HCT116 (cell line): ENCODE measurements at regions not wholly inside any gene's neighbourhood (a gene's known extent, or its start where the extent isn't known, plus 50 kb on each side); places are given as distances from the start of the nearest gene placed in this dataset.

Experiments
- ATAC-seq: fragments of 200-7000 bp; cut with Tn5 transposase; 2 replicates; pipeline ENCODE4 v1.9.1; 2020; ENCODE audit warnings: mild to moderate bottlenecking, moderate library complexity
- BruUV-seq: library from RNA; stranded (reverse); fragments of 400-500 nt; replicated peaks from 2 replicates; lab custom pipeline; 2021; lab: Mats Ljungman, UMichigan
- CTCF ChIA-PET: fragments of 300-600 bp; sonication (Branson Sonifier 250); formaldehyde crosslinking; loops from one replicate; lab custom pipeline; 2021; ENCODE audit warnings: antibody characterized with exemption; lab: Charles Lee
- POLR2A ChIA-PET: fragments of 300-600, 350-600 bp; sonication (Branson Sonifier 250); formaldehyde crosslinking; loops from one replicate; lab custom pipeline; 2021; ENCODE audit warnings: antibody characterized with exemption; lab: Charles Lee
- RAD21 ChIA-PET, 2 experiments: fragments of 300-600 bp; sonication (Branson Sonifier 250); formaldehyde crosslinking; loops; one replicate each; lab custom pipeline; 2023; ENCODE audit warnings: low total read pairs in 2 of 2; ENCODE audit not compliant: uncharacterized antibody in 2 of 2, unreplicated experiment in 2 of 2, low non-redundant PET in 1 of 2; lab: Charles Lee
- DNase-seq: peaks from one replicate; pipeline ENCODE4 v3.0.0-alpha.2; 2010; ENCODE audit warnings: low read depth, low spot score
- H2AFZ ChIP-seq: fragments of 200-600 bp; shearing (Covaris generic), sonication (generic); 2 replicates; pipeline ENCODE4 v1.6.1; 2017; ENCODE audit warnings: low read depth, mixed run types, mixed read lengths, antibody characterized with exemption, low read length; ENCODE audit not compliant: poor library complexity, severe bottlenecking
- H3K27ac ChIP-seq: 2 replicates; pipeline ENCODE4 v1.5.1; 2012; ENCODE audit warnings: low read depth, low read length
- H3K27me3 ChIP-seq: fragments of 200-600 bp; sonication (generic); 2 replicates; pipeline ENCODE4 v1.6.1; 2016; ENCODE audit warnings: mixed run types, low read length, mixed read lengths; ENCODE audit not compliant: insufficient read depth
- H3K36me3 ChIP-seq, 2 experiments: fragments of 200-500 bp in 1 of 2; fragments of 200-600 bp in 1 of 2; sonication (Bioruptor generic) in 1 of 2; sonication (generic) in 1 of 2; 2 replicates each; pipeline versions ENCODE4 v1.5.1 to v1.6.1; 2014 to 2016; ENCODE audit warnings: low read length in 2 of 2, inconsistent platforms in 1 of 2, mixed read lengths in 1 of 2, mixed run types in 1 of 2; ENCODE audit not compliant: insufficient read depth in 2 of 2, control insufficient read depth in 1 of 2
- H3K4me1 ChIP-seq, 2 experiments: fragments of 200-600 bp in 1 of 2; sonication (generic) in 1 of 2; 2 replicates each; pipeline versions ENCODE4 v1.5.1 to v1.6.1; 2012 to 2017; ENCODE audit warnings: low read length in 2 of 2, inconsistent platforms in 1 of 2, mild to moderate bottlenecking in 1 of 2, mixed read lengths in 1 of 2, mixed run types in 1 of 2, moderate library complexity in 1 of 2; ENCODE audit not compliant: insufficient read depth in 2 of 2, control insufficient read depth in 1 of 2
- H3K4me2 ChIP-seq: fragments of 200-600 bp; sonication (generic); 2 replicates; pipeline ENCODE4 v1.6.1; 2017; ENCODE audit warnings: mixed run types, low read length, mixed read lengths
- H3K4me3 ChIP-seq, 2 experiments: fragments of 200-600 bp in 1 of 2; sonication (generic) in 1 of 2; replicated peaks in 1 of 2; 2 replicates each; pipeline ENCODE4 v1.5.1; 2011 to 2016; ENCODE audit warnings: low read length in 2 of 2, control low read depth in 1 of 2, low read depth in 1 of 2, mild to moderate bottlenecking in 1 of 2, mixed read lengths in 1 of 2, mixed run types in 1 of 2
- H3K79me2 ChIP-seq: fragments of 200-600 bp; sonication (generic); 2 replicates; pipeline ENCODE4 v1.6.1; 2017; ENCODE audit warnings: mild to moderate bottlenecking, mixed run types, low read length, moderate library complexity, mixed read lengths; ENCODE audit not compliant: insufficient read depth
- H3K9ac ChIP-seq: fragments of 200-600 bp; sonication (generic); 2 replicates; pipeline ENCODE4 v1.6.1; 2016; ENCODE audit warnings: low read length, mixed read lengths
- H3K9me2 ChIP-seq: fragments of 200-600 bp; sonication (generic), shearing (Covaris generic); 2 replicates; pipeline ENCODE4 v1.6.1; 2017; ENCODE audit warnings: mixed run types, mild to moderate bottlenecking, moderate library complexity; ENCODE audit not compliant: insufficient read depth
- H3K9me3 ChIP-seq, 2 experiments: fragments of 200-500 bp in 1 of 2; fragments of 200-600 bp in 1 of 2; sonication (Bioruptor generic) in 1 of 2; sonication (generic) in 1 of 2; 2 replicates each; pipeline ENCODE4 v1.6.1; 2014 to 2017; ENCODE audit warnings: low read length in 2 of 2, mixed read lengths in 2 of 2, inconsistent platforms in 1 of 2, low read depth in 1 of 2, mild to moderate bottlenecking in 1 of 2, mixed run types in 1 of 2, moderate library complexity in 1 of 2; ENCODE audit not compliant: control insufficient read depth in 1 of 2, insufficient read depth in 1 of 2
- H4K20me1 ChIP-seq: fragments of 200-600 bp; sonication (generic), shearing (Covaris generic); 2 replicates; pipeline ENCODE4 v1.6.1; 2017; ENCODE audit warnings: mixed run types, mild to moderate bottlenecking, moderate library complexity; ENCODE audit not compliant: insufficient read depth
- CEBPB ChIP-seq: IDR thresholded peaks from 2 replicates; pipeline ENCODE4 v1.6.1; 2012; ENCODE audit warnings: low read depth
- EGR1 ChIP-seq: IDR thresholded peaks from 2 replicates; pipeline ENCODE4 v1.6.1; 2012; ENCODE audit warnings: low read depth
- ELF1 ChIP-seq: IDR thresholded peaks from 2 replicates; pipeline ENCODE4 v1.6.1; 2012; ENCODE audit warnings: low read depth, borderline replicate concordance
- EZH2 ChIP-seq: fragments of 200-600 bp; sonication (generic); IDR thresholded peaks from 2 replicates; pipeline ENCODE4 v1.6.1; 2017; ENCODE audit warnings: antibody characterized with exemption, mixed run types
- EZH2phosphoT487 ChIP-seq: fragments of 200-600 bp; IDR thresholded peaks from 2 replicates; pipeline ENCODE4 v1.6.1; 2018; ENCODE audit warnings: antibody characterized with exemption, borderline replicate concordance
- FOSL1 ChIP-seq: IDR thresholded peaks from 2 replicates; pipeline ENCODE4 v1.6.1; 2012; ENCODE audit warnings: low read depth
- POLR2A ChIP-seq: IDR thresholded peaks from 2 replicates; pipeline ENCODE4 v1.7.0; 2011; ENCODE audit warnings: borderline replicate concordance; ENCODE audit not compliant: insufficient read depth, insufficient read length; ENCODE audit errors: extremely low read depth
- RAD21 ChIP-seq: IDR thresholded peaks from 2 replicates; pipeline ENCODE4 v1.6.1; 2012; ENCODE audit warnings: low read depth, mild to moderate bottlenecking
- SIN3A ChIP-seq: IDR thresholded peaks from 2 replicates; pipeline ENCODE4 v1.6.1; 2012; ENCODE audit warnings: low read depth
- YY1 ChIP-seq: IDR thresholded peaks from 2 replicates; pipeline ENCODE4 v1.6.1; 2011; ENCODE audit warnings: low read length, low read depth, moderate library complexity, mild to moderate bottlenecking; ENCODE audit not compliant: insufficient replicate concordance; ENCODE audit errors: extremely low read depth
- ZFX ChIP-seq: fragments of 450-650 bp; IDR thresholded peaks from 2 replicates; pipeline ENCODE4 v1.6.1; 2017
- intact Hi-C: fragments of 100-400 bp; cut with micrococcal nuclease; formaldehyde crosslinking; loops from 2 replicates; pipeline ENCODE4 v1.10.0; 2022
- TF ChIP-seq, protein P1 (sequence below), 3 experiments: fragments of 200-600 bp in 1 of 3; sonication (generic) in 1 of 3; IDR thresholded peaks in 2 of 3; conservative IDR thresholded peaks in 1 of 3; 2 replicates each; pipeline ENCODE4 v1.5.1; 2012 to 2017; ENCODE audit warnings: low read depth in 2 of 3, low read length in 2 of 3, antibody characterized with exemption in 1 of 3, borderline replicate concordance in 1 of 3, control low read depth in 1 of 3, mild to moderate bottlenecking in 1 of 3, mixed read lengths in 1 of 3, mixed run types in 1 of 3, moderate library complexity in 1 of 3; ENCODE audit not compliant: insufficient read depth in 1 of 3
- TF ChIP-seq, protein P2 (sequence below): IDR thresholded peaks from 2 replicates; pipeline ENCODE4 v1.6.1; 2012
- TF ChIP-seq, protein P3 (sequence below): IDR thresholded peaks from 2 replicates; pipeline ENCODE4 v1.6.1; 2012
- TF ChIP-seq, protein P4 (sequence below): IDR thresholded peaks from 2 replicates; pipeline ENCODE4 v1.6.1; 2012; ENCODE audit warnings: low read depth

DNA sequence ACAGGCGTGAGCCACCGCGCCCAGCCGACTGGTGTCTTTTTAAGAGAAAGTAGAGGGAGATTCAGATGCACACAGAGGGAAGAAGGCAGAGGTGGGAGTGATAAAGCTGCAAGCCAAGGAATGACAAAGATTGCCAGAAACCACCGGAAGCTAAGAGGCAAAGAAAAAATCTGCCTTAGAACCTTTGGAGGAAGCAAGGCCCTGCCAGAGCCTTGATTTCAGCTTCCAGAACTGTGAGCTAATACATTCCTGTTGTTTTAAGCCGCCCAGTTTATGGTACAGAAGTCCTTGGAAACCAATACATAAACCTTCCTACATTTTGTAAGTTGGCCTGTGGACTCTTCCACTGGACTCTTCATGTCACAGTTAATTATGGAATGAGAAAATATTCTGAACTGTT is 71.7 kb upstream of the SOX21 start:
- H3K36me3 ChIP-seq, result no peaks in the 10 kb centered on the region
- H3K4me3 ChIP-seq, result no peak overlapping the region
- H2AFZ ChIP-seq, result no peak overlapping the region
- DNase-seq (no peak), ATAC-seq (no peak)
- RAD21 ChIA-PET, result no interaction called here
- H3K9me3 ChIP-seq, result no peaks in the 10 kb centered on the region
- no peaks in the 10 kb centered on the region for H3K79me2 ChIP-seq
- BruUV-seq, result no TSS peak
- H3K27ac ChIP-seq, result no peak overlapping the region
- CTCF ChIA-PET, result no interaction called here
- intact Hi-C loops, result no loop called here
- POLR2A ChIA-PET, result no interaction called here
- H3K9me2 ChIP-seq, result no peaks in the 10 kb centered on the region
- no peak for TF ChIP-seq POLR2A
- no peak for TF ChIP-seq EGR1
- TF ChIP-seq, protein P1, sequence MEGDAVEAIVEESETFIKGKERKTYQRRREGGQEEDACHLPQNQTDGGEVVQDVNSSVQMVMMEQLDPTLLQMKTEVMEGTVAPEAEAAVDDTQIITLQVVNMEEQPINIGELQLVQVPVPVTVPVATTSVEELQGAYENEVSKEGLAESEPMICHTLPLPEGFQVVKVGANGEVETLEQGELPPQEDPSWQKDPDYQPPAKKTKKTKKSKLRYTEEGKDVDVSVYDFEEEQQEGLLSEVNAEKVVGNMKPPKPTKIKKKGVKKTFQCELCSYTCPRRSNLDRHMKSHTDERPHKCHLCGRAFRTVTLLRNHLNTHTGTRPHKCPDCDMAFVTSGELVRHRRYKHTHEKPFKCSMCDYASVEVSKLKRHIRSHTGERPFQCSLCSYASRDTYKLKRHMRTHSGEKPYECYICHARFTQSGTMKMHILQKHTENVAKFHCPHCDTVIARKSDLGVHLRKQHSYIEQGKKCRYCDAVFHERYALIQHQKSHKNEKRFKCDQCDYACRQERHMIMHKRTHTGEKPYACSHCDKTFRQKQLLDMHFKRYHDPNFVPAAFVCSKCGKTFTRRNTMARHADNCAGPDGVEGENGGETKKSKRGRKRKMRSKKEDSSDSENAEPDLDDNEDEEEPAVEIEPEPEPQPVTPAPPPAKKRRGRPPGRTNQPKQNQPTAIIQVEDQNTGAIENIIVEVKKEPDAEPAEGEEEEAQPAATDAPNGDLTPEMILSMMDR (IDR thresholded peaks at IDR 0.05 in 2 of 3, conservative IDR thresholded peaks at IDR 0.05 in 1 of 3; ENCODE audit: borderline replicate concordance in 1 of 3, insufficient read depth in 1 of 3, low read depth in 2 of 3, low read length in 2 of 3), result no peak
- TF ChIP-seq EZH2phosphoT487, result no peak
- TF ChIP-seq RAD21, result no peak
- no peak for TF ChIP-seq ZFX
- no peak for TF ChIP-seq YY1
- TF ChIP-seq, protein P2, sequence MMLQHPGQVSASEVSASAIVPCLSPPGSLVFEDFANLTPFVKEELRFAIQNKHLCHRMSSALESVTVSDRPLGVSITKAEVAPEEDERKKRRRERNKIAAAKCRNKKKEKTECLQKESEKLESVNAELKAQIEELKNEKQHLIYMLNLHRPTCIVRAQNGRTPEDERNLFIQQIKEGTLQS, result no peak
- no peak for TF ChIP-seq SIN3A
- no peak for TF ChIP-seq FOSL1
- TF ChIP-seq, protein P3, sequence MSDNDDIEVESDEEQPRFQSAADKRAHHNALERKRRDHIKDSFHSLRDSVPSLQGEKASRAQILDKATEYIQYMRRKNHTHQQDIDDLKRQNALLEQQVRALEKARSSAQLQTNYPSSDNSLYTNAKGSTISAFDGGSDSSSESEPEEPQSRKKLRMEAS, result no peak
- no peak for TF ChIP-seq EZH2
- no peak for TF ChIP-seq ELF1
- TF ChIP-seq CEBPB, result no peak
- TF ChIP-seq, protein P4, sequence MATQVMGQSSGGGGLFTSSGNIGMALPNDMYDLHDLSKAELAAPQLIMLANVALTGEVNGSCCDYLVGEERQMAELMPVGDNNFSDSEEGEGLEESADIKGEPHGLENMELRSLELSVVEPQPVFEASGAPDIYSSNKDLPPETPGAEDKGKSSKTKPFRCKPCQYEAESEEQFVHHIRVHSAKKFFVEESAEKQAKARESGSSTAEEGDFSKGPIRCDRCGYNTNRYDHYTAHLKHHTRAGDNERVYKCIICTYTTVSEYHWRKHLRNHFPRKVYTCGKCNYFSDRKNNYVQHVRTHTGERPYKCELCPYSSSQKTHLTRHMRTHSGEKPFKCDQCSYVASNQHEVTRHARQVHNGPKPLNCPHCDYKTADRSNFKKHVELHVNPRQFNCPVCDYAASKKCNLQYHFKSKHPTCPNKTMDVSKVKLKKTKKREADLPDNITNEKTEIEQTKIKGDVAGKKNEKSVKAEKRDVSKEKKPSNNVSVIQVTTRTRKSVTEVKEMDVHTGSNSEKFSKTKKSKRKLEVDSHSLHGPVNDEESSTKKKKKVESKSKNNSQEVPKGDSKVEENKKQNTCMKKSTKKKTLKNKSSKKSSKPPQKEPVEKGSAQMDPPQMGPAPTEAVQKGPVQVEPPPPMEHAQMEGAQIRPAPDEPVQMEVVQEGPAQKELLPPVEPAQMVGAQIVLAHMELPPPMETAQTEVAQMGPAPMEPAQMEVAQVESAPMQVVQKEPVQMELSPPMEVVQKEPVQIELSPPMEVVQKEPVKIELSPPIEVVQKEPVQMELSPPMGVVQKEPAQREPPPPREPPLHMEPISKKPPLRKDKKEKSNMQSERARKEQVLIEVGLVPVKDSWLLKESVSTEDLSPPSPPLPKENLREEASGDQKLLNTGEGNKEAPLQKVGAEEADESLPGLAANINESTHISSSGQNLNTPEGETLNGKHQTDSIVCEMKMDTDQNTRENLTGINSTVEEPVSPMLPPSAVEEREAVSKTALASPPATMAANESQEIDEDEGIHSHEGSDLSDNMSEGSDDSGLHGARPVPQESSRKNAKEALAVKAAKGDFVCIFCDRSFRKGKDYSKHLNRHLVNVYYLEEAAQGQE, result no peak
- H4K20me1 ChIP-seq, result no peaks in the 10 kb centered on the region
- H3K27me3 ChIP-seq, result 0 out of 2 replicates have a peak, but pooled peaks cover 4% of the 10 kb centered on the region
- no peaks in the 10 kb centered on the region for H3K4me1 ChIP-seq
- no peak overlapping the region for H3K9ac ChIP-seq
- no peak overlapping the region for H3K4me2 ChIP-seq
